Astrocyte (in vitro differentiated cells and primary cell): ENCODE measurements at regions not wholly inside any gene's neighbourhood (a gene's known extent, or its start where the extent isn't known, plus 50 kb on each side); places are given as distances from the start of the nearest gene placed in this dataset.

Experiments
- DNase-seq: peaks from one replicate; pipeline ENCODE4 v3.0.0-alpha.2; 2010; ENCODE audit warnings: low read depth
- FAIRE-seq: peaks from 2 replicates; lab custom pipeline; 2011; peaks lifted over from hg19 to GRCh38; lab: Jason Lieb, UNC
- H2AFZ ChIP-seq: 2 replicates; pipeline ENCODE4 v1.6.0; 2012; ENCODE audit warnings: low read depth, low read length, inconsistent platforms
- H3K27ac ChIP-seq: 2 replicates; pipeline ENCODE4 v1.5.1; 2011; ENCODE audit warnings: low read depth, low read length, inconsistent platforms
- H3K27me3 ChIP-seq: 2 replicates; pipeline ENCODE4 v1.6.0; 2011; ENCODE audit warnings: low read length, inconsistent platforms; ENCODE audit not compliant: insufficient read depth
- H3K36me3 ChIP-seq: 2 replicates; pipeline ENCODE4 v1.5.1; 2011; ENCODE audit warnings: low read length, inconsistent platforms; ENCODE audit not compliant: insufficient read depth
- H3K4me1 ChIP-seq: 2 replicates; pipeline ENCODE4 v1.5.1; 2011; ENCODE audit warnings: low read length, inconsistent platforms; ENCODE audit not compliant: insufficient read depth
- H3K4me2 ChIP-seq: 2 replicates; pipeline ENCODE4 v1.6.0; 2012; ENCODE audit warnings: low read length, inconsistent platforms
- H3K4me3 ChIP-seq: 2 replicates; pipeline ENCODE4 v1.5.1; 2011; ENCODE audit warnings: low read depth, mild to moderate bottlenecking, low read length, inconsistent platforms; ENCODE audit not compliant: insufficient read depth
- H3K79me2 ChIP-seq: 2 replicates; pipeline ENCODE4 v1.6.0; 2012; ENCODE audit warnings: mild to moderate bottlenecking, low read length, inconsistent platforms; ENCODE audit not compliant: insufficient read depth
- H3K9ac ChIP-seq: 2 replicates; pipeline ENCODE4 v1.6.0; 2012; ENCODE audit warnings: mild to moderate bottlenecking, low read length, inconsistent platforms
- H3K9me3 ChIP-seq: 2 replicates; pipeline ENCODE4 v1.5.1; 2012; ENCODE audit warnings: low read depth, mild to moderate bottlenecking, low read length, inconsistent platforms; ENCODE audit not compliant: insufficient read depth
- H4K20me1 ChIP-seq: 2 replicates; pipeline ENCODE4 v1.6.0; 2012; ENCODE audit warnings: low read length, inconsistent platforms; ENCODE audit not compliant: insufficient read depth
- H3K27ac Mint-ChIP-seq: one replicate; pipeline ENCODE4 v1.8.0; 2021; ENCODE audit warnings: mild to moderate bottlenecking, mixed read lengths; ENCODE audit not compliant: unreplicated experiment
- H3K27me3 Mint-ChIP-seq: one replicate; pipeline ENCODE4 v1.8.0; 2021; ENCODE audit warnings: low read depth, mixed read lengths; ENCODE audit not compliant: unreplicated experiment
- H3K36me3 Mint-ChIP-seq: one replicate; pipeline ENCODE4 v1.8.0; 2021; ENCODE audit warnings: low read depth, mixed read lengths; ENCODE audit not compliant: unreplicated experiment
- H3K4me1 Mint-ChIP-seq: one replicate; pipeline ENCODE4 v1.8.0; 2021; ENCODE audit warnings: low read depth, mixed read lengths; ENCODE audit not compliant: unreplicated experiment
- H3K4me3 Mint-ChIP-seq: one replicate; pipeline ENCODE4 v1.8.0; 2021; ENCODE audit warnings: mild to moderate bottlenecking, moderate library complexity, mixed read lengths; ENCODE audit not compliant: unreplicated experiment
- H3K9me3 Mint-ChIP-seq: one replicate; pipeline ENCODE4 v1.8.0; 2021; ENCODE audit warnings: mild to moderate bottlenecking, mixed read lengths; ENCODE audit not compliant: unreplicated experiment
- EZH2 ChIP-seq: IDR thresholded peaks from 2 replicates; pipeline ENCODE4 v1.6.1; 2012; ENCODE audit warnings: mild to moderate bottlenecking, low read length, inconsistent platforms; ENCODE audit not compliant: insufficient read depth
- TF ChIP-seq, protein P1 (sequence below): IDR thresholded peaks from 2 replicates; pipeline ENCODE4 v1.5.1; 2011; ENCODE audit warnings: low read depth, mild to moderate bottlenecking, inconsistent platforms, low read length, moderate library complexity; ENCODE audit not compliant: insufficient read depth

DNA sequence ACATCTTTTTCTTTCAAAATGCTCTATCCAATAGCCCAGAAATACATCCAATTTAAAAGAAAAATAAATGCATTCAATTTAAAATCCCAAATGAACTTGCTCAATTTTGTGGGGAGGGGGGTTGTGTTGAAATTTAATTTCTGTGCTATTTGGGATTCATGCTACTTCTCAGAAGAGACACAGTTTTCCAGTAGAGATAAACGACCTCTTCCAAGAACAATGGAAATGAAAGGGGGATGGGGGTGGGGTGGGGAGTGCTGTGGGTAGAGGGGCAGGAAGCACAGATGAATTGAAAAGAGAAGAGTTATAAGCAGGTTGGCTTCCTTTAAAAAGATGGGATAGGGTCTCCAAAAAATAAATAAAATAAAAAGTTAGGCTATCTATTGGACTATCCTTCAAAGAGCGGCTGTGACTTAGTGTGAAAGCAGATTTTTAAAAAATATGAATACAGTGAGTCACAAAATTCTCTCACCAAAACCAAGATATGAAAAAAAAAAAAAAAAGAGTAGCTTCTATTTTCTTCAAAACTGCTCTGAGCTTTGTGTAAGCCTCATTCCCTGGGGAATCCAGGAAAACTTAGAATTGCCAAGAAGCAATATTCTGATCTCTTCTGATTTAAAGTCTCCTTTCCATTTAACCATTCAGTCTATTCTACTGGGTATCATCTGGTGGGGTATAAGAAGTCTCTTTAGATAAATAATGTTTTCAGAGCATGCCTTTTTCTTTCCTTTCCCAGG is 324.3 kb downstream of the PTTG2 start:
- H3K9ac ChIP-seq: no peak overlapping the region
- Mint-ChIP-seq H3K9me3 (peaks cover under 1% of the 10 kb centered on the region), H3K27me3 (peaks cover 2% of the 10 kb centered on the region), H3K36me3 (no peaks in the 10 kb centered on the region), H3K4me1 (peaks cover 15% of the 10 kb centered on the region), H3K27ac (no peak overlapping the region), H3K4me3 (no peak overlapping the region)
- no peaks in the 10 kb centered on the region for H3K79me2 ChIP-seq
- no peak overlapping the region for H3K27ac ChIP-seq
- no peaks in the 10 kb centered on the region for H3K9me3 ChIP-seq
- H3K4me1 ChIP-seq: no peaks in the 10 kb centered on the region
- no peak for DNase-seq
- no peaks in the 10 kb centered on the region for H4K20me1 ChIP-seq
- no peaks in the 10 kb centered on the region for H3K36me3 ChIP-seq
- no peak overlapping the region for H2AFZ ChIP-seq
- H3K4me2 ChIP-seq: no peak overlapping the region
- no peak overlapping the region for H3K4me3 ChIP-seq
- no peak for FAIRE-seq
- H3K27me3 ChIP-seq: peaks cover 7% of the 10 kb centered on the region
- no peak for TF ChIP-seq EZH2
- TF ChIP-seq, protein P1, sequence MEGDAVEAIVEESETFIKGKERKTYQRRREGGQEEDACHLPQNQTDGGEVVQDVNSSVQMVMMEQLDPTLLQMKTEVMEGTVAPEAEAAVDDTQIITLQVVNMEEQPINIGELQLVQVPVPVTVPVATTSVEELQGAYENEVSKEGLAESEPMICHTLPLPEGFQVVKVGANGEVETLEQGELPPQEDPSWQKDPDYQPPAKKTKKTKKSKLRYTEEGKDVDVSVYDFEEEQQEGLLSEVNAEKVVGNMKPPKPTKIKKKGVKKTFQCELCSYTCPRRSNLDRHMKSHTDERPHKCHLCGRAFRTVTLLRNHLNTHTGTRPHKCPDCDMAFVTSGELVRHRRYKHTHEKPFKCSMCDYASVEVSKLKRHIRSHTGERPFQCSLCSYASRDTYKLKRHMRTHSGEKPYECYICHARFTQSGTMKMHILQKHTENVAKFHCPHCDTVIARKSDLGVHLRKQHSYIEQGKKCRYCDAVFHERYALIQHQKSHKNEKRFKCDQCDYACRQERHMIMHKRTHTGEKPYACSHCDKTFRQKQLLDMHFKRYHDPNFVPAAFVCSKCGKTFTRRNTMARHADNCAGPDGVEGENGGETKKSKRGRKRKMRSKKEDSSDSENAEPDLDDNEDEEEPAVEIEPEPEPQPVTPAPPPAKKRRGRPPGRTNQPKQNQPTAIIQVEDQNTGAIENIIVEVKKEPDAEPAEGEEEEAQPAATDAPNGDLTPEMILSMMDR: no peak

- Histone ChIP-seq H4K20me1 (no peaks in the 10 kb centered on the region), H3K9ac (no peak overlapping the region), H3K79me2 (no peaks in the 10 kb centered on the region), H3K4me3 (no peak overlapping the region), H3K27ac (no peak overlapping the region), H2AFZ (no peak overlapping the region), H3K9me3 (no peaks in the 10 kb centered on the region), H3K4me2 (no peak overlapping the region), H3K4me1 (peaks cover 9% of the 10 kb centered on the region), H3K36me3 (no peaks in the 10 kb centered on the region), H3K27me3 (peaks cover 3% of the 10 kb centered on the region)
- H3K27me3 Mint-ChIP-seq: no peaks in the 10 kb centered on the region
- no peaks in the 10 kb centered on the region for H3K9me3 Mint-ChIP-seq
- H3K27ac Mint-ChIP-seq: no peak overlapping the region
- TF ChIP-seq EZH2: no peak
- TF ChIP-seq, protein P1: no peak
- FAIRE-seq (no peak), DNase-seq (no peak)
- H3K4me3 Mint-ChIP-seq: no peak overlapping the region
- H3K4me1 Mint-ChIP-seq: peaks cover 12% of the 10 kb centered on the region
- H3K36me3 Mint-ChIP-seq: no peaks in the 10 kb centered on the region
Observed at GRCh38 chr4:38287101-38287851, 327.1 kb downstream of the PTTG2 start.
